ENCODE measurements at regions not wholly inside any gene's neighbourhood (a gene's known extent, or its start where the extent isn't known, plus 50 kb on each side); places are given as distances from the start of the nearest gene placed in this dataset.

GRCh38 chr3:177930771-177931170 lies 605.5 kb upstream of the KCNMB2 start:
- no peak for DNase-seq (ENCODE audit: insufficient read length)
- TF ChIP-seq POLR2AphosphoS5 (IDR thresholded peaks at IDR 0.05; ENCODE audit: low read depth, low read length): no peak
- no peak for TF ChIP-seq TAF1 (IDR thresholded peaks at IDR 0.05; ENCODE audit: borderline replicate concordance, low read depth, low read length)
- no peak for TF ChIP-seq POLR2A (IDR thresholded peaks at IDR 0.05; ENCODE audit: low read depth, low read length)
- FAIRE-seq: no peak

DNA sequence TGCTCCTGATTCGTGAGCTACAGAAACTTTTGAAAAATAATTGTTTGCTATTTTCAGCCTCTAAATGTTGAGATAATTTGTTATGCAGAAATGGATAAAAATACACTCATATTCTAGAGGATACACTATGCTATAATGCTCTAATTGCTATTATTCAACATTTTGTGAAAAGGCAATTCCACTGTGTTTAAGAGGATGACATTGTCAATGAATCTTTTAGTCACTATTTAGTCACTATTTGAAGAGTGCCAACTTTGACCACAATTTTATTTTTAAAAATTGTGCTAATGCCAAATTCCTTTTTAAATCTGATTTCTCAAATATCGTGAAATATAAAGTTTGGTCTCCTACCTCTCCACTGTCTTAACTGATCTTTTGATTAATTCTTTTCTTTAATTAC lies 604.9 kb upstream of the KCNMB2 start:
- no peak for TF ChIP-seq TAF1 (IDR thresholded peaks at IDR 0.05; ENCODE audit: borderline replicate concordance, low read depth, low read length)
- no peak for TF ChIP-seq POLR2A (IDR thresholded peaks at IDR 0.05; ENCODE audit: low read depth, low read length)
- no peak for TF ChIP-seq POLR2AphosphoS5 (IDR thresholded peaks at IDR 0.05; ENCODE audit: low read depth, low read length)
- DNase-seq (ENCODE audit: insufficient read length): no peak
- FAIRE-seq: no peak

- FAIRE-seq (no peak), DNase-seq (ENCODE audit: insufficient read length) (no peak)
- no peak for TF ChIP-seq POLR2AphosphoS5 (IDR thresholded peaks at IDR 0.05; ENCODE audit: low read depth, low read length)
- TF ChIP-seq TAF1 (IDR thresholded peaks at IDR 0.05; ENCODE audit: borderline replicate concordance, low read depth, low read length): no peak
- TF ChIP-seq POLR2A (IDR thresholded peaks at IDR 0.05; ENCODE audit: low read depth, low read length): no peak
Measured at GRCh38 chr3:177932346-177932745, 603.9 kb upstream of the KCNMB2 start.

- TF ChIP-seq POLR2A (IDR thresholded peaks at IDR 0.05; ENCODE audit: low read depth, low read length): no peak
- TF ChIP-seq POLR2AphosphoS5 (IDR thresholded peaks at IDR 0.05; ENCODE audit: low read depth, low read length): no peak
- TF ChIP-seq TAF1 (IDR thresholded peaks at IDR 0.05; ENCODE audit: borderline replicate concordance, low read depth, low read length): no peak
- no peak for DNase-seq (ENCODE audit: insufficient read length)
- FAIRE-seq: no peak
Measured at GRCh38 chr3:177932750-177933660, 603.2 kb upstream of the KCNMB2 start.

- DNase-seq (ENCODE audit: insufficient read length) (no peak), FAIRE-seq (no peak)
- TF ChIP-seq POLR2AphosphoS5 (IDR thresholded peaks at IDR 0.05; ENCODE audit: low read depth, low read length): no peak
- TF ChIP-seq TAF1 (IDR thresholded peaks at IDR 0.05; ENCODE audit: borderline replicate concordance, low read depth, low read length): no peak
- no peak for TF ChIP-seq POLR2A (IDR thresholded peaks at IDR 0.05; ENCODE audit: low read depth, low read length)
Measured at GRCh38 chr3:177934001-177934891, 602.0 kb upstream of the KCNMB2 start.

DNA sequence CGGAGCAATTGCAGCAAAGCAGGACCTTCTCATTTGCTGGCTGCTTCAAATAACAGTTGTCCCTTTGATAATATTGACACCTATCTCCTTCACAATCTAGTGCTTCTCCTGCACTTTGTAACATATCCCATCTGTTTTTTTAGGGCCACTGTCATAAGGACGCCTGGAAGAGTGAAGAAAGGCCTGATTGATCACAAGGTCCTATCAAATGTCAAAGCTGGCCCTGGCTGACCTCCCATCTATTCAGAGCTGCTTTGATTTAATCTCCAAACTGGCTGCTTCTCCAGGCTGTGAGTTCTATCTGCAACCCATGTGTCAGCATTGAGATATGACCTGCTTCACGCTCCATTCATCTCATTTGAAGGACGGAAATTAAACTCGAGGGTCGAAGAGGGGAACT lies 601.2 kb upstream of the KCNMB2 start:
- DNase-seq (ENCODE audit: insufficient read length) (no peak), FAIRE-seq (no peak)
- TF ChIP-seq POLR2A (IDR thresholded peaks at IDR 0.05; ENCODE audit: low read depth, low read length) (no peak), POLR2AphosphoS5 (IDR thresholded peaks at IDR 0.05; ENCODE audit: low read depth, low read length) (no peak), TAF1 (IDR thresholded peaks at IDR 0.05; ENCODE audit: borderline replicate concordance, low read depth, low read length) (no peak)

- TF ChIP-seq POLR2A (IDR thresholded peaks at IDR 0.05; ENCODE audit: low read depth, low read length) (no peak), POLR2AphosphoS5 (IDR thresholded peaks at IDR 0.05; ENCODE audit: low read depth, low read length) (no peak), TAF1 (IDR thresholded peaks at IDR 0.05; ENCODE audit: borderline replicate concordance, low read depth, low read length) (no peak)
- no peak for DNase-seq (ENCODE audit: insufficient read length)
- FAIRE-seq: no peak
Measured at GRCh38 chr3:177936721-177937120, 599.5 kb upstream of the KCNMB2 start.

GRCh38 chr3:177942911-177943310 lies 593.3 kb upstream of the KCNMB2 start:
- no peak for DNase-seq (ENCODE audit: insufficient read length)
- FAIRE-seq: no peak
- TF ChIP-seq TAF1 (IDR thresholded peaks at IDR 0.05; ENCODE audit: borderline replicate concordance, low read depth, low read length) (no peak), POLR2AphosphoS5 (IDR thresholded peaks at IDR 0.05; ENCODE audit: low read depth, low read length) (no peak), POLR2A (IDR thresholded peaks at IDR 0.05; ENCODE audit: low read depth, low read length) (no peak)

DNA sequence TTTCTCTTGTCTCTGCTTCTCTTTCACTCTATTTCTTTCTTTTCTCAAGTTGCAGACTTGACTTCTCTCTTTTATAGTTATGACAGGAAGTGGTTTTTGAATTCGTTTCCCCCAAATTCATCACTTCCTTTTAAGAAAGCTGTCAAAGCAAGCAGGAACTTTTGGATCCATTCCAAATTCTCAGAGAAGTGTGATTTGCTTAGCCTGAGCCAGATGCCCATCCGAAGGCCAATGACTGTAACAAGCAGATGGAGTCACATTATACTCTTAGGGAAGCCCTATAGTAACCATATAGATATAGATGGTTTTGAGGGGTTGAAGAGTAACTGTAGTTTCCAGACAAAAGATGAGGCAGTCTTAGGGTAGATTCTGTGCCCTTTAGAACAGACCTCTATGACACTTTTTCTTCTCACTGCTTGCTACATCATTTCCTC lies 592.0 kb upstream of the KCNMB2 start:
- DNase-seq (ENCODE audit: insufficient read length): no peak
- no peak for TF ChIP-seq TAF1 (IDR thresholded peaks at IDR 0.05; ENCODE audit: borderline replicate concordance, low read depth, low read length)
- no peak for TF ChIP-seq POLR2A (IDR thresholded peaks at IDR 0.05; ENCODE audit: low read depth, low read length)
- TF ChIP-seq POLR2AphosphoS5 (IDR thresholded peaks at IDR 0.05; ENCODE audit: low read depth, low read length): no peak
- no peak for FAIRE-seq

DNA sequence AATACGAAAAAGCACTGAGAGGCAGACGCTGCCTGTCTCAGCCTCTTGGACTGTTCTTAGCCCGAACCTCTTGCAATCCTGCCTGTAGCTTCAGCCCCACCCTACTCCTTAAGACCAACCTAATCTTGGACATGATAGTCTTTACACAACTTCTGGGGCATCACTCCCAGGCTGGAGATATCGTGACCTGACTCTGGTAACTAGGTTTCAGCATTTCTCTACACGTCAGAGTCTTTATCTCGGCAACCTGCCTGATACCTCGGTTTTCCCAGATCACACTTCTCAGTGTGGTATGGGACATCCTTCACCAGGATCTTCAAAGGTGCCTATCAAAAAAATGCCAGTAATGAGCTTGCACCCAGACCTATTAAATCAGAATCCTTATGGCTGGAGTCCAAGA lies 590.2 kb upstream of the KCNMB2 start:
- DNase-seq (ENCODE audit: insufficient read length) (no peak), FAIRE-seq (no peak)
- no peak for TF ChIP-seq TAF1 (IDR thresholded peaks at IDR 0.05; ENCODE audit: borderline replicate concordance, low read depth, low read length)
- no peak for TF ChIP-seq POLR2AphosphoS5 (IDR thresholded peaks at IDR 0.05; ENCODE audit: low read depth, low read length)
- TF ChIP-seq POLR2A (IDR thresholded peaks at IDR 0.05; ENCODE audit: low read depth, low read length): no peak

- TF ChIP-seq TAF1 (IDR thresholded peaks at IDR 0.05; ENCODE audit: borderline replicate concordance, low read depth, low read length): no peak
- no peak for TF ChIP-seq POLR2AphosphoS5 (IDR thresholded peaks at IDR 0.05; ENCODE audit: low read depth, low read length)
- no peak for TF ChIP-seq POLR2A (IDR thresholded peaks at IDR 0.05; ENCODE audit: low read depth, low read length)
- FAIRE-seq (no peak), DNase-seq (ENCODE audit: insufficient read length) (no peak)
Measured at GRCh38 chr3:177946497-177946896, 589.7 kb upstream of the KCNMB2 start.
